ENCODE measurements at regions not wholly inside any gene's neighbourhood (a gene's known extent, or its start where the extent isn't known, plus 50 kb on each side); places are given as distances from the start of the nearest gene placed in this dataset.

DNA sequence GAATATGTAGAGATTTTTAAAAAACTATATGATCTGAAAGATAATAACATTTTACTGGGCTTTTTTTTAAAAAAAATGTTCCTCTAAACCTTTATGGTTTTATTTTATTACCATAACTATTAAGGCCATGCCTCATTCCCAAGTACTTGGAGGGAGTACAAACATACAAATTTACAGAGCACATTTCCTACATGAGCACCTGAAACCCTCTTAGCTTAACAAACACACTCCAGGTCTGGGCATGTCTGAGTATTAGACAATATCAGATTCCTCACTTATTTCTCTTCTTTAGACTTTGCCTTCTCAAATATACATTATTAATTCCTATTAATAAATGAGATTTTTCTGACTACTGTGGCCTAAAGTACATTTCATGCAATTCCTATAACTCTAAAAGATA lies 319.2 kb downstream of the SLCO4C1 start:
- TF ChIP-seq, protein P1, sequence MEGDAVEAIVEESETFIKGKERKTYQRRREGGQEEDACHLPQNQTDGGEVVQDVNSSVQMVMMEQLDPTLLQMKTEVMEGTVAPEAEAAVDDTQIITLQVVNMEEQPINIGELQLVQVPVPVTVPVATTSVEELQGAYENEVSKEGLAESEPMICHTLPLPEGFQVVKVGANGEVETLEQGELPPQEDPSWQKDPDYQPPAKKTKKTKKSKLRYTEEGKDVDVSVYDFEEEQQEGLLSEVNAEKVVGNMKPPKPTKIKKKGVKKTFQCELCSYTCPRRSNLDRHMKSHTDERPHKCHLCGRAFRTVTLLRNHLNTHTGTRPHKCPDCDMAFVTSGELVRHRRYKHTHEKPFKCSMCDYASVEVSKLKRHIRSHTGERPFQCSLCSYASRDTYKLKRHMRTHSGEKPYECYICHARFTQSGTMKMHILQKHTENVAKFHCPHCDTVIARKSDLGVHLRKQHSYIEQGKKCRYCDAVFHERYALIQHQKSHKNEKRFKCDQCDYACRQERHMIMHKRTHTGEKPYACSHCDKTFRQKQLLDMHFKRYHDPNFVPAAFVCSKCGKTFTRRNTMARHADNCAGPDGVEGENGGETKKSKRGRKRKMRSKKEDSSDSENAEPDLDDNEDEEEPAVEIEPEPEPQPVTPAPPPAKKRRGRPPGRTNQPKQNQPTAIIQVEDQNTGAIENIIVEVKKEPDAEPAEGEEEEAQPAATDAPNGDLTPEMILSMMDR (conservative IDR thresholded peaks at IDR 0.05; ENCODE audit: low read depth, low read length), result no peak
- TF ChIP-seq EZH2 (IDR thresholded peaks at IDR 0.05; ENCODE audit: borderline replicate concordance, low read depth, low read length, poor library complexity, severe bottlenecking), result no peak

Data from A673 (cell line).